ENCODE measurements at regions not wholly inside any gene's neighbourhood (a gene's known extent, or its start where the extent isn't known, plus 50 kb on each side); places are given as distances from the start of the nearest gene placed in this dataset.

GRCh38 chr3:153334558-153334957 is 172.5 kb downstream of the RAP2B start:
- Histone ChIP-seq H3K4me3 (no peak overlapping the region), H3K9me3 (no peaks in the 10 kb centered on the region), H3K27ac (no peak overlapping the region), H3K27me3 (no peaks in the 10 kb centered on the region), H3K36me3 (no peaks in the 10 kb centered on the region), H3K4me1 (no peaks in the 10 kb centered on the region)
- no peak for TF ChIP-seq POLR2AphosphoS5 (IDR thresholded peaks at IDR 0.05)
- no peak for DNase-seq (ENCODE audit: low spot score in 2 of 2)
- WGBS = 97% methylated on average over 1 of the region's 1 CpG

GRCh38 chr3:153337369-153337768 is 175.3 kb downstream of the RAP2B start:
- TF ChIP-seq CTCF (IDR thresholded peaks at IDR 0.05) = no peak
- TF ChIP-seq POLR2AphosphoS5 (IDR thresholded peaks at IDR 0.05) = no peak
- TF ChIP-seq POLR2A (IDR thresholded peaks at IDR 0.05) = no peak
- no peak for TF ChIP-seq EP300 (IDR thresholded peaks at IDR 0.05)
- H3K4me3 ChIP-seq = no peak overlapping the region
- WGBS = 89% methylated on average over 3 of the region's 3 CpGs
- H3K27ac ChIP-seq = no peak overlapping the region
- H3K36me3 ChIP-seq = no peaks in the 10 kb centered on the region
- no peaks in the 10 kb centered on the region for H3K27me3 ChIP-seq
- H3K9me3 ChIP-seq = no peaks in the 10 kb centered on the region
- DNase-seq (ENCODE audit: low spot score in 2 of 2) = no peak
- H3K4me1 ChIP-seq = no peaks in the 10 kb centered on the region

GRCh38 chr3:153338487-153338886 is 176.5 kb downstream of the RAP2B start:
- no peak for TF ChIP-seq CTCF (IDR thresholded peaks at IDR 0.05)
- no peak for TF ChIP-seq POLR2A (IDR thresholded peaks at IDR 0.05)
- TF ChIP-seq EP300 (IDR thresholded peaks at IDR 0.05) = no peak
- TF ChIP-seq POLR2AphosphoS5 (IDR thresholded peaks at IDR 0.05) = no peak
- 54% methylated on average over 3 of the region's 3 CpGs for WGBS
- Histone ChIP-seq H3K9me3 (no peaks in the 10 kb centered on the region), H3K36me3 (no peaks in the 10 kb centered on the region), H3K4me1 (no peaks in the 10 kb centered on the region), H3K4me3 (no peak overlapping the region), H3K27ac (no peak overlapping the region), H3K27me3 (no peaks in the 10 kb centered on the region)
- no peak for DNase-seq (ENCODE audit: low spot score in 2 of 2)

- H3K4me1 ChIP-seq = no peaks in the 10 kb centered on the region
- H3K9me3 ChIP-seq = no peaks in the 10 kb centered on the region
- H3K27ac ChIP-seq = no peak overlapping the region
- no peak overlapping the region for H3K4me3 ChIP-seq
- TF ChIP-seq POLR2A (IDR thresholded peaks at IDR 0.05) (no peak), EP300 (IDR thresholded peaks at IDR 0.05) (no peak), CTCF (IDR thresholded peaks at IDR 0.05) (no peak), POLR2AphosphoS5 (IDR thresholded peaks at IDR 0.05) (no peak)
- no peaks in the 10 kb centered on the region for H3K36me3 ChIP-seq
- H3K27me3 ChIP-seq = no peaks in the 10 kb centered on the region
- DNase-seq (ENCODE audit: low spot score in 2 of 2) = no peak
These were observed 177.0 kb downstream of the RAP2B start for GRCh38 chr3:153339065-153339464.

- no peak overlapping the region for H3K27ac ChIP-seq
- DNase-seq (ENCODE audit: low spot score in 2 of 2) = no peak
- H3K27me3 ChIP-seq = no peaks in the 10 kb centered on the region
- H3K36me3 ChIP-seq = no peaks in the 10 kb centered on the region
- 73% methylated on average over 3 of the region's 3 CpGs for WGBS
- no peak overlapping the region for H3K4me3 ChIP-seq
- no peaks in the 10 kb centered on the region for H3K4me1 ChIP-seq
- no peak for TF ChIP-seq POLR2A (IDR thresholded peaks at IDR 0.05)
- TF ChIP-seq POLR2AphosphoS5 (IDR thresholded peaks at IDR 0.05) = no peak
- TF ChIP-seq CTCF (IDR thresholded peaks at IDR 0.05) = no peak
- no peak for TF ChIP-seq EP300 (IDR thresholded peaks at IDR 0.05)
- no peaks in the 10 kb centered on the region for H3K9me3 ChIP-seq
These were observed 182.2 kb downstream of the RAP2B start for GRCh38 chr3:153343988-153344782.

Data from suprapubic skin (tissue), 4 donors.